ENCODE measurements at regions not wholly inside any gene's neighbourhood (a gene's known extent, or its start where the extent isn't known, plus 50 kb on each side); places are given as distances from the start of the nearest gene placed in this dataset.

GRCh38 chr16:7051591-7052349 is 280.9 kb upstream of the RBFOX1 start:
- no peak overlapping the region for H3K27ac ChIP-seq (ENCODE audit: extremely low read depth, low read depth, low read length)
- no peaks in the 10 kb centered on the region for H3K9me3 ChIP-seq (ENCODE audit: control insufficient read depth, insufficient read depth, low read depth, low read length)
- POLR2A ChIA-PET, result no interaction called here
- no peak for TF ChIP-seq ZNF10 (tag by site-specific recombination; IDR thresholded peaks at IDR 0.05)
- TF ChIP-seq HOXC10 (CRISPR knock-in tag; IDR thresholded peaks at IDR 0.05), result no peak
- no peak for TF ChIP-seq ZBTB8A (tag by site-specific recombination; IDR thresholded peaks at IDR 0.05)
- TF ChIP-seq, protein P1, sequence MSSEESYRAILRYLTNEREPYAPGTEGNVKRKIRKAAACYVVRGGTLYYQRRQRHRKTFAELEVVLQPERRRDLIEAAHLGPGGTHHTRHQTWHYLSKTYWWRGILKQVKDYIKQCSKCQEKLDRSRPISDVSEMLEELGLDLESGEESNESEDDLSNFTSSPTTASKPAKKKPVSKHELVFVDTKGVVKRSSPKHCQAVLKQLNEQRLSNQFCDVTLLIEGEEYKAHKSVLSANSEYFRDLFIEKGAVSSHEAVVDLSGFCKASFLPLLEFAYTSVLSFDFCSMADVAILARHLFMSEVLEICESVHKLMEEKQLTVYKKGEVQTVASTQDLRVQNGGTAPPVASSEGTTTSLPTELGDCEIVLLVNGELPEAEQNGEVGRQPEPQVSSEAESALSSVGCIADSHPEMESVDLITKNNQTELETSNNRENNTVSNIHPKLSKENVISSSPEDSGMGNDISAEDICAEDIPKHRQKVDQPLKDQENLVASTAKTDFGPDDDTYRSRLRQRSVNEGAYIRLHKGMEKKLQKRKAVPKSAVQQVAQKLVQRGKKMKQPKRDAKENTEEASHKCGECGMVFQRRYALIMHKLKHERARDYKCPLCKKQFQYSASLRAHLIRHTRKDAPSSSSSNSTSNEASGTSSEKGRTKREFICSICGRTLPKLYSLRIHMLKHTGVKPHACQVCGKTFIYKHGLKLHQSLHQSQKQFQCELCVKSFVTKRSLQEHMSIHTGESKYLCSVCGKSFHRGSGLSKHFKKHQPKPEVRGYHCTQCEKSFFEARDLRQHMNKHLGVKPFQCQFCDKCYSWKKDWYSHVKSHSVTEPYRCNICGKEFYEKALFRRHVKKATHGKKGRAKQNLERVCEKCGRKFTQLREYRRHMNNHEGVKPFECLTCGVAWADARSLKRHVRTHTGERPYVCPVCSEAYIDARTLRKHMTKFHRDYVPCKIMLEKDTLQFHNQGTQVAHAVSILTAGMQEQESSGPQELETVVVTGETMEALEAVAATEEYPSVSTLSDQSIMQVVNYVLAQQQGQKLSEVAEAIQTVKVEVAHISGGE (tag by site-specific recombination; conservative IDR thresholded peaks at IDR 0.05; ENCODE audit: low read depth), result no peak
- TF ChIP-seq ZNF26 (tag by site-specific recombination; IDR thresholded peaks at IDR 0.05), result no peak
- TF ChIP-seq, protein P2, sequence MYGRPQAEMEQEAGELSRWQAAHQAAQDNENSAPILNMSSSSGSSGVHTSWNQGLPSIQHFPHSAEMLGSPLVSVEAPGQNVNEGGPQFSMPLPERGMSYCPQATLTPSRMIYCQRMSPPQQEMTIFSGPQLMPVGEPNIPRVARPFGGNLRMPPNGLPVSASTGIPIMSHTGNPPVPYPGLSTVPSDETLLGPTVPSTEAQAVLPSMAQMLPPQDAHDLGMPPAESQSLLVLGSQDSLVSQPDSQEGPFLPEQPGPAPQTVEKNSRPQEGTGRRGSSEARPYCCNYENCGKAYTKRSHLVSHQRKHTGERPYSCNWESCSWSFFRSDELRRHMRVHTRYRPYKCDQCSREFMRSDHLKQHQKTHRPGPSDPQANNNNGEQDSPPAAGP (tag by site-specific recombination; IDR thresholded peaks at IDR 0.05), result no peak
- no peak for TF ChIP-seq ZNF426 (tag by site-specific recombination; IDR thresholded peaks at IDR 0.05)
- no peak for TF ChIP-seq ZSCAN30 (tag by site-specific recombination; IDR thresholded peaks at IDR 0.05)
- no peak for TF ChIP-seq ZNF843 (tag by site-specific recombination; IDR thresholded peaks at IDR 0.05)
- no peak for TF ChIP-seq BCL11A (tag by site-specific recombination; IDR thresholded peaks at IDR 0.05; ENCODE audit: low read depth)
- no peak for TF ChIP-seq ZNF223 (tag by site-specific recombination; IDR thresholded peaks at IDR 0.05)
- TF ChIP-seq, protein P3, sequence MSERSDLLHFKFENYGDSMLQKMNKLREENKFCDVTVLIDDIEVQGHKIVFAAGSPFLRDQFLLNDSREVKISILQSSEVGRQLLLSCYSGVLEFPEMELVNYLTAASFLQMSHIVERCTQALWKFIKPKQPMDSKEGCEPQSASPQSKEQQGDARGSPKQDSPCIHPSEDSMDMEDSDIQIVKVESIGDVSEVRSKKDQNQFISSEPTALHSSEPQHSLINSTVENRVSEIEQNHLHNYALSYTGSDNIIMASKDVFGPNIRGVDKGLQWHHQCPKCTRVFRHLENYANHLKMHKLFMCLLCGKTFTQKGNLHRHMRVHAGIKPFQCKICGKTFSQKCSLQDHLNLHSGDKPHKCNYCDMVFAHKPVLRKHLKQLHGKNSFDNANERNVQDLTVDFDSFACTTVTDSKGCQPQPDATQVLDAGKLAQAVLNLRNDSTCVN (tag by site-specific recombination; optimal IDR thresholded peaks at IDR 0.05), result no peak
- H3K4me3 ChIP-seq (ENCODE audit: low read depth, low read length), result no peak overlapping the region
- CTCF ChIA-PET, result no interaction called here
- no peaks in the 10 kb centered on the region for H3K36me3 ChIP-seq (ENCODE audit: control insufficient read depth in 2 of 2, insufficient read depth in 1 of 2, low read length in 2 of 2)
- H3K4me1 ChIP-seq (ENCODE audit: control insufficient read depth, insufficient read depth, low read length), result no peaks in the 10 kb centered on the region

DNA sequence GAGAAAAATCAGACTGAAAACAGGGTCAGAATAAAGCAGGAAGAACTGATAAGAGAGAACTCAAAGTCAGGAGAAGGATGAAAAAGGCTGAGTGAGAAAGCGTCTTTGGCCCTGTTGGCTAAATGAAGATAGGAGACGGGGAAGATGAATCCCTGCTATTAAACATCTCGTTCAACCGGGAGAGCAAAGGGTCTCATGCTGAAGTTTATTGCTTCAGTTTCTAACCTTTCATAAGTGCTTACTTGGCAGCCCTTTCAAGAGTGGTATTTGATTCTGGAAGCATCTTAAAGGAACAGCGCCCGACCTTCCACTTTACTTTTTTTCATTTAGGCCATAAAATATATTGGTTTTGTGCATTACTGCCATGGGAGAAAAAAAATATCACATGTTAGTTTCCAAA is 288.3 kb upstream of the RBFOX1 start:
- Histone ChIP-seq H3K27ac (ENCODE audit: extremely low read depth, low read depth, low read length) (no peak overlapping the region), H3K9me3 (ENCODE audit: control insufficient read depth, insufficient read depth, low read depth, low read length) (no peaks in the 10 kb centered on the region), H3K4me1 (ENCODE audit: control insufficient read depth, insufficient read depth, low read length) (no peaks in the 10 kb centered on the region), H3K4me3 (ENCODE audit: low read depth, low read length) (no peak overlapping the region), H3K36me3 (ENCODE audit: control insufficient read depth in 2 of 2, insufficient read depth in 1 of 2, low read length in 2 of 2) (no peaks in the 10 kb centered on the region)
- ChIA-PET POLR2A (no interaction called here), CTCF (no interaction called here)
- TF ChIP-seq ZFP69B (tag by site-specific recombination; IDR thresholded peaks at IDR 0.05) (no peak), ZNF707 (tag by site-specific recombination; IDR thresholded peaks at IDR 0.05) (no peak), ZBTB1 (tag by site-specific recombination; IDR thresholded peaks at IDR 0.05) (no peak), ZNF391 (tag by site-specific recombination; IDR thresholded peaks at IDR 0.05; ENCODE audit: borderline replicate concordance, low read depth) (no peak), ZNF777 (tag by site-specific recombination; IDR thresholded peaks at IDR 0.05; ENCODE audit: borderline replicate concordance) (no peak), REPIN1 (tag by site-specific recombination; IDR thresholded peaks at IDR 0.05; ENCODE audit: low read depth) (no peak), ZNF112 (tag by site-specific recombination; IDR thresholded peaks at IDR 0.05) (no peak), ZBTB7A (tag by site-specific recombination; IDR thresholded peaks at IDR 0.05; ENCODE audit: low read depth) (no peak), ZNF202 (tag by site-specific recombination; IDR thresholded peaks at IDR 0.05; ENCODE audit: borderline replicate concordance) (no peak), ZNF423 (tag by site-specific recombination; IDR thresholded peaks at IDR 0.05) (no peak), ZNF350 (tag by site-specific recombination; IDR thresholded peaks at IDR 0.05) (no peak), ZNF561 (tag by site-specific recombination; IDR thresholded peaks at IDR 0.05; ENCODE audit: borderline replicate concordance) (no peak)
- TF ChIP-seq, protein P4, sequence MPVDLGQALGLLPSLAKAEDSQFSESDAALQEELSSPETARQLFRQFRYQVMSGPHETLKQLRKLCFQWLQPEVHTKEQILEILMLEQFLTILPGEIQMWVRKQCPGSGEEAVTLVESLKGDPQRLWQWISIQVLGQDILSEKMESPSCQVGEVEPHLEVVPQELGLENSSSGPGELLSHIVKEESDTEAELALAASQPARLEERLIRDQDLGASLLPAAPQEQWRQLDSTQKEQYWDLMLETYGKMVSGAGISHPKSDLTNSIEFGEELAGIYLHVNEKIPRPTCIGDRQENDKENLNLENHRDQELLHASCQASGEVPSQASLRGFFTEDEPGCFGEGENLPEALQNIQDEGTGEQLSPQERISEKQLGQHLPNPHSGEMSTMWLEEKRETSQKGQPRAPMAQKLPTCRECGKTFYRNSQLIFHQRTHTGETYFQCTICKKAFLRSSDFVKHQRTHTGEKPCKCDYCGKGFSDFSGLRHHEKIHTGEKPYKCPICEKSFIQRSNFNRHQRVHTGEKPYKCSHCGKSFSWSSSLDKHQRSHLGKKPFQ (tag by site-specific recombination; IDR thresholded peaks at IDR 0.05), result no peak

Data from HEK293 (cell line).